ENCODE measurements at regions not wholly inside any gene's neighbourhood (a gene's known extent, or its start where the extent isn't known, plus 50 kb on each side); places are given as distances from the start of the nearest gene placed in this dataset.

DNA sequence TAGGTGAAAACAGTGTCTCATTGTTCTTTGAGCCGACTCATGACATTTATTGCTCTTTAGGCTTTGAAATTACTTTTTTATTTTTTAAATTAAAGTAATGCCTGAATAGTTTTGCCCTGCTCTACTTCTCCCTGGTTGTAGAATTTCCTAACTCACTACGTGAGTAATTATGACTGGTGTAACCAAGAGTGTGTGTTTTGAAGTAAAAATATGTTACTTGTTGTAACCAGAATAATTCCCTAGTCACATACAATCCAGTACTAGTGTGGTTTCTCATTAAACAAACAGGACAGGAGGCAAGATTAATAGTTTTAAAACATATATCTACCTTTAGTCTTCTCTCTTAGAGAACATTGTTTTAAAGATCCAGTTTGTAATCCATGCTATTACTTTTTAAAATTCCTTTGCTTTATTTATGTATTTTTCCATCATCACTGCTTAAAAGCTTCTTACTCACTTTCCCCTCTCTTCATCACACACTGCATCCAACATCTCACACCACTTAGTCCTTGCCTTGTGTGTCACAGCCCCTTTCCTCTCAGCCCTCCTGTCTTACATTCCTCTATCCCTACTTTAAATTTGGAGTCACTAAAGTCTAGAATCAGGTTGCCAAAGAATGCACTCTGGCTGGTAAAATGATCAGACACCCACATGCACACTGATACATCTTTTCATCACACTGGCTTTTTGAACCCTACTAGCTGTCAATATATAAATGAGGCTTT, 219.7 kb downstream of the WNT5A start:
- H3K9ac ChIP-seq (ENCODE audit: control insufficient read depth, insufficient read depth, low read length): no peak overlapping the region
- in situ Hi-C loops (cut with MboI): no loop called here
- WGBS (ENCODE audit: insufficient coverage, insufficient replicate concordance, low lambda C conversion rate, missing lambda C conversion rate): 0% methylated on average over 2 of the region's 2 CpGs
- H2AFZ ChIP-seq (ENCODE audit: control insufficient read depth, low read depth, low read length): no peak overlapping the region
- TF ChIP-seq CREB1 (IDR thresholded peaks at IDR 0.05; ENCODE audit: low read depth): no peak
- TF ChIP-seq TCF3 (IDR thresholded peaks at IDR 0.05; ENCODE audit: borderline replicate concordance, insufficient read depth, low read depth, low read length): no peak
- TF ChIP-seq, protein P1, sequence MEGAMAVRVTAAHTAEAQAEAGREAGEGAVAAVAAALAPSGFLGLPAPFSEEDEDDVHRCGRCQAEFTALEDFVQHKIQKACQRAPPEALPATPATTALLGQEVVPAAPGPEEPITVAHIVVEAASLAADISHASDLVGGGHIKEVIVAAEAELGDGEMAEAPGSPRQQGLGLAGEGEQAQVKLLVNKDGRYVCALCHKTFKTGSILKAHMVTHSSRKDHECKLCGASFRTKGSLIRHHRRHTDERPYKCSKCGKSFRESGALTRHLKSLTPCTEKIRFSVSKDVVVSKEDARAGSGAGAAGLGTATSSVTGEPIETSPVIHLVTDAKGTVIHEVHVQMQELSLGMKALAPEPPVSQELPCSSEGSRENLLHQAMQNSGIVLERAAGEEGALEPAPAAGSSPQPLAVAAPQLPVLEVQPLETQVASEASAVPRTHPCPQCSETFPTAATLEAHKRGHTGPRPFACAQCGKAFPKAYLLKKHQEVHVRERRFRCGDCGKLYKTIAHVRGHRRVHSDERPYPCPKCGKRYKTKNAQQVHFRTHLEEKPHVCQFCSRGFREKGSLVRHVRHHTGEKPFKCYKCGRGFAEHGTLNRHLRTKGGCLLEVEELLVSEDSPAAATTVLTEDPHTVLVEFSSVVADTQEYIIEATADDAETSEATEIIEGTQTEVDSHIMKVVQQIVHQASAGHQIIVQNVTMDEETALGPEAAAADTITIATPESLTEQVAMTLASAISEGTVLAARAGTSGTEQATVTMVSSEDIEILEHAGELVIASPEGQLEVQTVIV (IDR thresholded peaks at IDR 0.05; ENCODE audit: borderline replicate concordance, partially characterized antibody): no peak
- TF ChIP-seq ZNF24 (IDR thresholded peaks at IDR 0.05): no peak
- TF ChIP-seq SREBF1 (IDR thresholded peaks at IDR 0.05; ENCODE audit: low read length): no peak
- TF ChIP-seq POLR2AphosphoS2 (IDR thresholded peaks at IDR 0.05; ENCODE audit: low read depth, low read length): no peak
- no peak for TF ChIP-seq ZNF274 (IDR thresholded peaks at IDR 0.05; ENCODE audit: insufficient read depth, insufficient read length)
- TF ChIP-seq MYC (IDR thresholded peaks at IDR 0.05; ENCODE audit: insufficient read depth, insufficient read length, insufficient replicate concordance, low read length, severe bottlenecking): no peak
- TF ChIP-seq, protein P2, sequence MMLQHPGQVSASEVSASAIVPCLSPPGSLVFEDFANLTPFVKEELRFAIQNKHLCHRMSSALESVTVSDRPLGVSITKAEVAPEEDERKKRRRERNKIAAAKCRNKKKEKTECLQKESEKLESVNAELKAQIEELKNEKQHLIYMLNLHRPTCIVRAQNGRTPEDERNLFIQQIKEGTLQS (IDR thresholded peaks at IDR 0.05; ENCODE audit: borderline replicate concordance, extremely low read depth, low read depth, low read length): no peak
- TF ChIP-seq POLR2A (IDR thresholded peaks at IDR 0.05; ENCODE audit: low read depth, low read length): no peak
- TF ChIP-seq NBN (IDR thresholded peaks at IDR 0.05): no peak
- TF ChIP-seq GABPA (IDR thresholded peaks at IDR 0.05; ENCODE audit: low read depth): no peak
- TF ChIP-seq, protein P3, sequence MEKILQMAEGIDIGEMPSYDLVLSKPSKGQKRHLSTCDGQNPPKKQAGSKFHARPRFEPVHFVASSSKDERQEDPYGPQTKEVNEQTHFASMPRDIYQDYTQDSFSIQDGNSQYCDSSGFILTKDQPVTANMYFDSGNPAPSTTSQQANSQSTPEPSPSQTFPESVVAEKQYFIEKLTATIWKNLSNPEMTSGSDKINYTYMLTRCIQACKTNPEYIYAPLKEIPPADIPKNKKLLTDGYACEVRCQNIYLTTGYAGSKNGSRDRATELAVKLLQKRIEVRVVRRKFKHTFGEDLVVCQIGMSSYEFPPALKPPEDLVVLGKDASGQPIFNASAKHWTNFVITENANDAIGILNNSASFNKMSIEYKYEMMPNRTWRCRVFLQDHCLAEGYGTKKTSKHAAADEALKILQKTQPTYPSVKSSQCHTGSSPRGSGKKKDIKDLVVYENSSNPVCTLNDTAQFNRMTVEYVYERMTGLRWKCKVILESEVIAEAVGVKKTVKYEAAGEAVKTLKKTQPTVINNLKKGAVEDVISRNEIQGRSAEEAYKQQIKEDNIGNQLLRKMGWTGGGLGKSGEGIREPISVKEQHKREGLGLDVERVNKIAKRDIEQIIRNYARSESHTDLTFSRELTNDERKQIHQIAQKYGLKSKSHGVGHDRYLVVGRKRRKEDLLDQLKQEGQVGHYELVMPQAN (conservative IDR thresholded peaks at IDR 0.05): no peak
- no peak for TF ChIP-seq BHLHE40 (IDR thresholded peaks at IDR 0.05; ENCODE audit: borderline replicate concordance in 1 of 2, low read depth in 2 of 2, low read length in 1 of 2)
- TF ChIP-seq MXI1 (IDR thresholded peaks at IDR 0.05; ENCODE audit: low read depth, low read length): no peak
- no peak for TF ChIP-seq PML (IDR thresholded peaks at IDR 0.05; ENCODE audit: low read length)
- no peak for TF ChIP-seq SP1 (IDR thresholded peaks at IDR 0.05; ENCODE audit: low read depth, low read length)
- no peak overlapping the region for H3K4me2 ChIP-seq (ENCODE audit: control insufficient read depth, insufficient read depth)
- H3K36me3 ChIP-seq (ENCODE audit: control insufficient read depth in 2 of 2, insufficient read depth in 2 of 2, low read length in 1 of 2): no peaks in the 10 kb centered on the region
- H3K27me3 ChIP-seq (replicated peaks in 1 of 2; ENCODE audit: control insufficient read depth in 2 of 2, insufficient read depth in 2 of 2, low read length in 1 of 2): no peaks in the 10 kb centered on the region; a peak in 2 of 4 replicates
- intact Hi-C loops (cut with micrococcal nuclease; ENCODE audit: unreplicated experiment): no loop called here
- no peaks in the 10 kb centered on the region for H3K9me3 ChIP-seq (replicated peaks; ENCODE audit: control insufficient read depth, insufficient read depth, low read length)
- H3K4me3 ChIP-seq: no peak overlapping the region
- ATAC-seq: no peak
- H4K20me1 ChIP-seq (ENCODE audit: control insufficient read depth, insufficient read depth): no peaks in the 10 kb centered on the region
- RAD21 ChIA-PET (ENCODE audit: unreplicated experiment): no interaction called here
- FAIRE-seq: no peak
- CTCF ChIA-PET: no interaction called here
- POLR2A ChIA-PET: no interaction called here
- no peak for DNase-seq (ENCODE audit: low read depth, low spot score)
- no peak overlapping the region for H3K27ac ChIP-seq (ENCODE audit: control insufficient read depth, insufficient read depth)
- no peaks in the 10 kb centered on the region for H3K79me2 ChIP-seq (ENCODE audit: control insufficient read depth, insufficient read depth, low read length)
- SMC1A ChIA-PET (ENCODE audit: uncharacterized antibody, unreplicated experiment): no interaction called here
- no peaks in the 10 kb centered on the region for H3K4me1 ChIP-seq (ENCODE audit: control insufficient read depth, insufficient read depth, low read length)
- no TSS peak for BruUV-seq (replicated peaks)

All from GM12878 (cell line).